ENCODE measurements at regions not wholly inside any gene's neighbourhood (a gene's known extent, or its start where the extent isn't known, plus 50 kb on each side); places are given as distances from the start of the nearest gene placed in this dataset.

DNA sequence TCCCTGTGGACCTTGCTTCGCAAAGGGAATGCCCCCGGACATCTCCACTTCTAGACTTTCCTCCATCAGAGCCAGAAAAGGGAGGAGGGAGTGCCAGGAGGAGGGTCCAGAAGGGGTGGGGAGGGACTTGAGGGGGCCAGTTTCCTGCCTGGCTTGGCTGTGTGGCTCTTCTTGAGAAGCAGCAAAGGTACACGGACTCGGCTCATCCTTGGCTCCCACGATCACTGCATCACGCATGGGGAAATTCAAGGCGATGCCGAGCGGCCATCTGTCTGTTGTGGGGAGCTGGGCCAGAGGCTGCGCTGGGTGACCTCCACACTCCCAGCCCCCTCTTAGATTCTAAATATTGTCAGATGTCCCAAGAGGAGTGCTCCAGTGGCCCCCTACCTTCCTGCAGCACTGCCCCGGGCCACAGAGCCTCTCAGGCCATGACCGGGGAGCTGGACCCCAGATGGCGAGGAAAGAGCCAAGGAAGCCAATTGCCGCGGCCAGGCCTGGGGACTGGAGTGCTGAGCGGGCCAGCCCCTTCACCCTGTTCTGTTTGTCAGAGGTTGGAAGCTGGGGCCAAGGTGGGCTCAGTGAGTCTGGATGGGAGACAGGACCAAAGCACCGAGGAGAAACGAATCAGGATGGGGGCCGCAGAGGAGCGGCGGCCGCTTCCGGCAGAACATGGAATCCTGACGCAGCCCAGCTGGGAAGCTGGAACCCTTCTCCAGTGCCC, 104.5 kb downstream of the RBFOX3 start:
- no peak overlapping the region for H3K27ac ChIP-seq
- TF ChIP-seq ZFX (IDR thresholded peaks at IDR 0.05): no peak
- TF ChIP-seq, protein P1, sequence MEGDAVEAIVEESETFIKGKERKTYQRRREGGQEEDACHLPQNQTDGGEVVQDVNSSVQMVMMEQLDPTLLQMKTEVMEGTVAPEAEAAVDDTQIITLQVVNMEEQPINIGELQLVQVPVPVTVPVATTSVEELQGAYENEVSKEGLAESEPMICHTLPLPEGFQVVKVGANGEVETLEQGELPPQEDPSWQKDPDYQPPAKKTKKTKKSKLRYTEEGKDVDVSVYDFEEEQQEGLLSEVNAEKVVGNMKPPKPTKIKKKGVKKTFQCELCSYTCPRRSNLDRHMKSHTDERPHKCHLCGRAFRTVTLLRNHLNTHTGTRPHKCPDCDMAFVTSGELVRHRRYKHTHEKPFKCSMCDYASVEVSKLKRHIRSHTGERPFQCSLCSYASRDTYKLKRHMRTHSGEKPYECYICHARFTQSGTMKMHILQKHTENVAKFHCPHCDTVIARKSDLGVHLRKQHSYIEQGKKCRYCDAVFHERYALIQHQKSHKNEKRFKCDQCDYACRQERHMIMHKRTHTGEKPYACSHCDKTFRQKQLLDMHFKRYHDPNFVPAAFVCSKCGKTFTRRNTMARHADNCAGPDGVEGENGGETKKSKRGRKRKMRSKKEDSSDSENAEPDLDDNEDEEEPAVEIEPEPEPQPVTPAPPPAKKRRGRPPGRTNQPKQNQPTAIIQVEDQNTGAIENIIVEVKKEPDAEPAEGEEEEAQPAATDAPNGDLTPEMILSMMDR (conservative IDR thresholded peaks at IDR 0.05): no peak

DNA sequence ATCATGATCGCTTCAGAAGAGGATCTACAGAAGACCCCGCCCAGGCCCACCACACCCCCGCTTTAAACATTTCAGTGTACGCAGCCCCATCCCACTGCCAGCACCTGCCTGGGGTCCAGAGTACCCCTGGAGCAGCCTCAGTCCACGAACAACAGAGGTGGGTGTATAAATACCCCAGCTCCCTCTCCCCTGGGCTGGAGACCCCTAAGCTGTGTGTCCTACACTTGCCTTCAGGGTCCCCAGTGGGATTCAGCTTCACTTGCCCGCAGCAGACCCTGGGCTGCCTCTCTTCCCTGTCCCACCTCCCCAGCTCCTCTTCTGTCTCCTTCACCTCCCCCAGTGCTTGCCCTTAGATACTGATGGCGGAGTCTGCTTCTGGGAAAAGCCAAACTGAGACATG, 105.7 kb downstream of the RBFOX3 start:
- H3K27ac ChIP-seq: no peak overlapping the region
- TF ChIP-seq, protein P1 (conservative IDR thresholded peaks at IDR 0.05): no peak
- TF ChIP-seq ZFX (IDR thresholded peaks at IDR 0.05): no peak

DNA sequence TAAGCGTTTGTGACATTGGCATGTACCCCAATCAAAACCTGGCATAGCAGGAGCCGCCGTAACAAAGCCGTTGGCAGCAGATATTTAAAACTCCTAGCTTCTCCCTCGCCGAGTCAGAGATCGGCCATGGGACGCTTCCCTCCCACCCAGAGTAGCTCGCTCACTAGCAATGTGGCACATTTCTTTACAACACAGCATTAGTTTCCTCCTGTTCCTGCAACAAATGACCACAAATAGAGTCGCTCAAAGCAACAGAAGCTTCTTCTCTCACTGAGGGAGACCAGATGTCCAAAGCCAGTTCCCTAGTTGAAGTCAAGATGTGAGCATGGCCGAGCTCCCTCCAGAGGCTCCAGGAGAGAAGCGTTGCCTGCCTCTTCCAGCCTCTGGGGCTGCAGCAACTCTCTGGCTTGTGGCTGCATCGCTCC, 106.7 kb downstream of the RBFOX3 start:
- TF ChIP-seq, protein P1 (conservative IDR thresholded peaks at IDR 0.05): no peak
- TF ChIP-seq ZFX (IDR thresholded peaks at IDR 0.05): no peak
- H3K27ac ChIP-seq: no peak overlapping the region

DNA sequence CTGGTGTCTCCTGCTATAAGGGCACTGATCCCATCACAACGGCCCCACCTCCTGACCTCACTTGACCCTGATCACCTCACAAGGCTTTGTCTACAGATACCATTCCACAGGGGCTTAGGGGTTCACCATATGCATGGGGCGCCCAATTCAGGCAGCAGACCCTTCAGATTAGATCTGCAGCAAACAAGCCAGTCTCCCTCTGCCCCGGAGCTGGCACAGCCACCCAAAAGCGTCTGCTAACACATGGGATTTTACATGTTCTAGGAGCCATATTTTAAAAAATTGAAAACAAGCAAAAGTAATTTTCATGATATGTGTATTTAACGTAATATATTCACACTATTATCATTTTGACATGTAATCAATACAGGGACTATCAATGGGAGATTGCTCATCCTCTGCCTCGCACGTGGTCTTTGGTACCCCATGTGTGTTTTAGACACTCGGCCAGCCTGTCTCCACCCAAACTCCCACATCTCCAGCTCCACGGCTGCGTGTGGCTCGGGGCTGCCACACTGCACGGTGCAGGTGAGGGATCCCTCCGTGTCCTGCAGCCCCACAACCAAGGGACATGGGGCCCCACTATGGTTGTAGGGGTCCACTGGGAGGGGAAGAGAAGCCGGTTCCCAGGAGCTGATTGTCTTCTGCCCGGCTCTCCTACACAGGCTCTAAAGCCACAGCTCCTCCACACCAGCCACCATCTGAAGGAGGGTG, 107.6 kb downstream of the RBFOX3 start:
- no peak overlapping the region for H3K27ac ChIP-seq
- TF ChIP-seq, protein P1 (conservative IDR thresholded peaks at IDR 0.05): no peak
- TF ChIP-seq ZFX (IDR thresholded peaks at IDR 0.05): no peak

DNA sequence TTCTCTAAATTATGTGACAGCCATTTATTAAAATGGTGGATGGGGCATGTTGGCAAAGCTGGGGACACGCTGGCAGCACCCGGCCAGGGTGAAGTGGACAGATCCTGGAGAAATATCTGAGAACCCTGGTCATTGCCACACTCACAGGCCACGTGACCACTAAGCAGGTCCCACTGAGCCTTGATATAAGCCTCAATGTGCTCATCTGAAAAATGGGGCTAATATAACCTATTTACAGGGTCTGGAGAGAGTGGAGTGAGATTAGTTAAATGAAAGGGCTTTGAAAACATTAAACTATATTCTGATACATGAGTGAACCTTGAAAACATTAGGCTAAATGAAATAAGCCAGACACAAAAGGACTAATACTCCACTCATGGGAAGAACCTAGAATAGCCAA, 108.9 kb downstream of the RBFOX3 start:
- no peak overlapping the region for H3K27ac ChIP-seq
- TF ChIP-seq, protein P1 (conservative IDR thresholded peaks at IDR 0.05): no peak
- no peak for TF ChIP-seq ZFX (IDR thresholded peaks at IDR 0.05)

DNA sequence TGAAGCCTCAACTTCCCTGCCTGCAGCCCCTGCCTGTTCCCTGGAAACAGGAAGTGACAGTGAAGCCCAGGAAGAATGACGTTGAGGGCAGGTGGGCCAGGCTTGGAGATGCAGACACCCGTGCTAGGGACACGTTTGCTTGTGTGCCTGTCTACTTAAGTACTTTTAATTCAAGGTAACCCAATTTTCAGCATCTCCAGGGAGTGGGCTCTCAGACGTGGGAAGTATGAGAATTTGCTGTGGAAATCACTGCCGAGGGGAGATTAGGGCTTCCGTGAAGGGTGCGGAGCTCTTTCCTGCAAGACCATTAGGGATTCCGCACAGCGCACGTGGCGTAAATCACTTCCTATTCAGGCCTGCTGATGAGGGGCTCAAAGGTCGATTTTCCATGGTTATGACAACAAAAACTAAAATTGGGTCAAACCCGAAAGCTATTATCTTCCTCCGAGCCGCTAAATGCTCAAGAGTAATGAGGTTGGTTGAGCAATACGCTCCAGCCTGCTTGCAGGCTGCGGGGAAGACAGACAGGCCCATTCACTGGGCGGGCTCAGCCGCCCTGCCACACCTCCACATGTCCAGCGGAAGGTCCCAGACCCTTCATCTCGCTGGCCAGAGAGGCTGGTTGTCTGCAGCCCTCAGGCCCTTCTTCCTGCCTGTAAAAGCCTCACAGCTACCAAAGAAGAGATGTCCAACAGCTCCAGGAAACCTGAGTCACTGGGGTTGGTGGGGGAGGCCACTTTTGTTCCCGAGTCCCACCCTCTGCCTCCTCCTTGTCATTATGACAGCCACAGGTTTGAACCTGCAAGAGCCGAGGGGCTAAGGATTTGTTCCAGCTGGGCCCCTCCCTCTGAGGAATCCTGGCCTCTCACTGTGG, 109.9 kb downstream of the RBFOX3 start:
- H3K27ac ChIP-seq: no peak overlapping the region
- TF ChIP-seq, protein P1 (conservative IDR thresholded peaks at IDR 0.05): no peak
- TF ChIP-seq ZFX (IDR thresholded peaks at IDR 0.05): no peak

All from C4-2B (cell line).